Stimulated activated CD8-positive, alpha-beta memory T cell treated with anti-CD3 and anti-CD28 coated beads, Interleukin-7, amount 100 ng/mL, for 1 hour (primary cell): ENCODE measurements at regions not wholly inside any gene's neighbourhood (a gene's known extent, or its start where the extent isn't known, plus 50 kb on each side); places are given as distances from the start of the nearest gene placed in this dataset.

ENCODE experiments used
- DNase-seq, 2 donors: peaks; one replicate each; pipeline ENCODE4 v3.0.0-alpha.2; 2020; ENCODE audit warnings: low read depth in 2 of 2

DNA sequence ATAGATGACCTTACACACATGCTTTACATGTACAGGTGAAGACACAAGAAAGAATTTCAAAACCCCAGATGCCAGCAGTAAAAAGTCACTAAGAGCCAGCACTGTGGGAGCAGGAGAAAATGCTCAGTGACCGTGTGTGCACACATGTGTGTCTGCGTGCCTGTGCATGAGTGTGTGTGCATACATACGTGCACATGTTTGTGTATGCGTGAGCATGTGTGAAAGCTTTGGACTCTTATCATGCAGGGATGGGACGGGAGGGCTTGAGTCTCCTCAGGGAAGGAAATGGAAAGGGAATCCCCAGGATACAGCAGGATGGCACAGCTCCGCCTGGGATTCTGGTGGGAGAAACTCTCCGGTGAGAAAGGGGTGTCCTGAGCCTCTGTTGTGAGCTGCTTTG lies 121.5 kb upstream of the B3GAT1 start:
- DNase-seq = no peak

DNA sequence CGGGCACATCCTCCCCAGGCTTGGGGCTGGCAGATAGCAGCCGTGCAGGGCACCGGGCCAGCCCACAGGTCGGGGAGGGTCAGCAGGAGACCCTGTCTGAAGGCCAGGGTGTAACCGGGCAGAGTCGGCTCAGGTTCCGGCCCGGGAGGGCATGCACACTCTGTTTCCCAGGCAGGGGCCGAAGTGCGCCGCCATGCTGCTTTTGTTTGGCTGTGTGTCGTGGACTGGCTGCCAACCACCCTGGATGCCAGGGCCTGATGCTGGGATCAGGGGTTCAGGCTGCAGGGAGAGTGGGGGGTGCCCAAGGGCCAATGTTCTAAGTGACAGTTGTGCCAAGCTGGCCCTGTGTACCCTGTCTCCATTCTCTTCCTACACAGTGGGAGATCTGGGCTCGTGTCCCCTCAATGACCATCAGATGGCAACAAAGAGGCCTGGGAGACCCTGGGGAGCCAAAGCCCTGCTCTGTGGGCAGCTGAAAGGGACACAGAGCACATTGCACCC lies 120.9 kb upstream of the B3GAT1 start:
- no peak for DNase-seq

DNA sequence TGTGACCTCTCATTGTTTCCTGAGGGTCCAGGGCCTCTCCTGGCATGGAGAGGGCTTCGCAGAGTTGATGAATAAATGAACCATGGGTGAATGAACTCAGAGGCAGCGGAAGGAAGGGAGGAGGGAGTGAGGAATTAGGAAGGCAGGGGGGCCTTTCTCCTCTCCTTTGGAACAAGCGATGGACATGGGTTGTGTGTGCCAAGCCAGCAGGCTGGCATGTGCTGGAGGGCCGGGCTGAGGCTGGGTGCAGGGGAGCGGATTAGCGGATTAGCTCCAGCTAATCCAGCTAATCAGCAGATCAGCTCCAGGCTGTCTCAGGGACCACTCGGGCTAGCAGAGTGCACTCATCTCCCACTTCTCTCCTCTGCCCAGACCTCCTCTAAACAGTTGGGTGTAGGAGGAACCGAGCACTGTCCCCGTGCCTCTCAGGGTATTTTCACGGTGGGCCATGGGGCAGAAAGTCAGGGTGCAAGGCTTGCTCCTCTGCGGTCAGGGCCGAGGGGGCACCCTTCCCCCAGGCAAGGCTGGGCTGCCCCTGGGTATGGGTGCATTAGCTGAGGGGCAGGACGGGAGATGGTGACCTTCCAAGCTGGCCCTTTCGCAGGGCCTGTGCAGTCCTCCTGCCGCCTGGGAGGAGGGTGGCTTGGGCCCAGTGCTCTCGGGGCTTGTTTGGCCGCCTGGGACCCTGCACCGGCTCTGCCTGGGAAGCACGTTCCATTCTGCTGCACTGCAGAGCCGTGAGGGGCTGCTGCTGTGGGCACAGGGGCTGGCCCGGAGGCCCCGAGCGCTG lies 120.3 kb upstream of the B3GAT1 start:
- DNase-seq = no peak

DNA sequence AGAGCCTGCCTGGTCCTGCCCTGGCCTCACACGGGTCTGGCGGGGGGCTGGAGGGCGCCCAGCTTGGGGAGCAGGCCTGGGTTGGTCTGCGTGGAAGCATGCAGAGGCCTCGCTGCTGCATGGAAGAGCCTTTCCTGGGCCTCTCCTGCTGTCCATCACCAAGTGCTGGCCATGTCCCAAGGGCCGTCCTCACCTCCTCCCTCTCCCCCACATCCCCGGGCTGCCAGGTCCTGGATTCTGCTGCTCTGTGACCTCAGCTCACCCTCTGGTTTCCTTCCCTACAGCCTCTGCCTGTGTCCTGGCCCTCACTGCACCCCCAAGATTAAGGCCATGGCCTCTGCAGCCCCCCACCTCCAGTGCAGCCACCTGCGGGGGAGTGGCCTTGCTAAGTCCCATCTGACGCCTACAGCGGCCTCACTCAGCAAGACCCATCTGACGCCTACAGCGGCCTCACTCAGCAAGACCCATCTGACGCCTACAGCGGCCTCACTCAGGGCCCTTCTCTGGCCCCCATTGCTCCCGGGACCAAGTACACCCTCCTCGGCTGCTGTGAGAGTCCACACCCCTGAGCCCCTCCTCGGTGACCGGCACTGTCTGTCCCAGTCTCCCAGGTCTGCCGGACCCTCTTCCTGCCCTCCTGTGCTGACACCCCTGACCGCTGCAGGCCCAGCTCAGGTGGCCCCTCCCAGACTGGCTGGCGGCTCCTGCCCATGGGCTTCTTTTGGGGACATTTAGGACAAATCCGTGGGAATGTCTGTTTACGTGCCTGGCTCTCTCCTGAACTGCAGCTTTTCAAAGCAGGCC lies 119.5 kb upstream of the B3GAT1 start:
- no peak for DNase-seq

DNA sequence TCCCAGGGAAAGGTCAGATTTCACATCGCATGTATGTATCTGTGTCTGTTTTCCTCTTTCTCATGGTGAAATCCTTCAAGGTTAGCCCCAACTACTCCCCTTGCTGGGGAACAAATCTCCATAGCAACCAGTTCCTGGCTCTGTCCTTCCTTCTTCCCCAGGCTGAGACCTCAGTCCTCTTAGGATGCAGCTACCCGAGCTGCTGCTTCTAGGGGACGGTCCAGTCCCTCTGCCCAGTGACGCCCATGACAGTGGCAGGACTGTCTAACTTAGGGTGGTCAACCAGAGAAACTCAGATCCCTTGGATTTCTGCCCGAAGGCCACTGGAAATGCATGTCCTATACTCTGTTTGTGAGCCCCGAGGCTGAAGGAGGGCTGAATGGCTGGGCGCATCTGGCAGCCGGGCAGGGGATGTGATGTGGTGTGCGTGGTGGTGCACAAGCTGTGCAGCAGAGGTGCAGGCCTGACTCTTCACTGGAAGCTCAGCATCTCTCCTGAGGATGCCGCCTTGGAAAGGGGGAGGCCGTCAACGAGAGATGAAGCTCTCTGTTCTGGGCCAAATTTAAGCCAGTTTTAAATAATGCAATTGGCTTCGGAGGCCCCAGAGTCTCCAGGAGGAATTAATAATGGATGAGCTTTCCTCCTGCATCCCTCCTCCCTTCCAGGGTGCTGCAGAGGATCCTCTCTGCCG lies 118.7 kb upstream of the B3GAT1 start:
- no peak for DNase-seq

DNA sequence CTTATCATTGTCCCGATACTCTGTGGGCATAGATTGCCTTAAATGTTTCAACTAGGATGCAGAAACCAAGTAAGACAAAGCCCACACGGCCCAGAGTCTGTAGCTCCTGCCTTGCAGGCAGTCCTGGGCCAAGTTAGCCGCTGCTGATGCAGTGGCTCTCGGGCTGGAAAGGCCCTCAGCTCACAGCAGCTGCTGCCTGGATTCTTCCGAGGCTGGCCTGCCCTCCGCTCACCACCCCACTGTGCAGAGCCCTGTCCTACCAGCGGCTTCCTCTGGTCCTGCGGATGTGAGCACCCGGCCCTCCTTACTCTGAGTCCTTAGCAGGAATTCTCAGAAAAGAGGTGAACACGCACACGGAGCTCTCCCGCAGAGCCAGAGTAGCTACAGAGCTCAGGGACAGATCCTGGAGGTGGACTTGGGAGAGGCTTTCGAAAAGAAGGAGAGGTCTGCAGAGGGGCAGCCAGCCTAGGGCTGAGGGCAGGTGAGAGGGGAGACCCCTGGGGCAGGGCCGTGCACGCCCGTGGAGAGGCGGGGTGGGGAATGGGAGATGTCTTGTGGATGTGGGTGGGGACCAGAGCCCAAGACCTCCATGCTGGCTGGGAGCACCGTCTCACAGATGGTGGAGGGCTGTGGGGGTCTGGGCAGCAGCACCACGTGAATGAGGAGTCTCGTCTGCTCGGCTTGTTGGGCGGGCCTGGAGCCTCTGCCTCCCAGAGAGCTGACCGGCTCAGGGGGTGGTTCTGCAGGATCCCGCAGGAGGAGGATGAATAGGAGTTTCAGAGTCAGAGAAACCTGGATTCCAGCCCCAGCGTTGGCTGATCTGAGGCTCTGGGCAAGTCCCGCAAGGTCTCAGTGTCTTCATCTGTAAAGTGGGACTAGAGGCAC lies 117.4 kb upstream of the B3GAT1 start:
- no peak for DNase-seq

DNA sequence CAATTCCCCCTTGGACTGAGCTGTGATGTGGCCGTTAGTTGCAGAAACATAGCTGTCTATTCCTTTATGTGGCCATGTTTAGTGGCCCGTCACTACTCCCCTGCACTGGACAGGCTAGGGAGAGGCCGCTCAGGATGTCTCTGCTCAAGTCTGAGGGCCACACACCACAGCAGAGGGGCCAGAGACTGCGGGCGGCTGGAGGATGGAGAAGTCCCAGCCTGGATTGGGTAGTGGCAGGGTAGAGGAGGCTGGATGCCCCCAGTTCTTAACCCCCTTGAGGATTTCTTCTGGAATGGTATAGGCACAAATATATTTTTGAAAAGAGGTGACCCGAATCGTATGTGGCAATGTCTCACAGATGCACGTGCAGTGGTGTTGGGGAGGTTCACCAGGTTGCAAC lies 116.4 kb upstream of the B3GAT1 start:
- DNase-seq = no peak

DNA sequence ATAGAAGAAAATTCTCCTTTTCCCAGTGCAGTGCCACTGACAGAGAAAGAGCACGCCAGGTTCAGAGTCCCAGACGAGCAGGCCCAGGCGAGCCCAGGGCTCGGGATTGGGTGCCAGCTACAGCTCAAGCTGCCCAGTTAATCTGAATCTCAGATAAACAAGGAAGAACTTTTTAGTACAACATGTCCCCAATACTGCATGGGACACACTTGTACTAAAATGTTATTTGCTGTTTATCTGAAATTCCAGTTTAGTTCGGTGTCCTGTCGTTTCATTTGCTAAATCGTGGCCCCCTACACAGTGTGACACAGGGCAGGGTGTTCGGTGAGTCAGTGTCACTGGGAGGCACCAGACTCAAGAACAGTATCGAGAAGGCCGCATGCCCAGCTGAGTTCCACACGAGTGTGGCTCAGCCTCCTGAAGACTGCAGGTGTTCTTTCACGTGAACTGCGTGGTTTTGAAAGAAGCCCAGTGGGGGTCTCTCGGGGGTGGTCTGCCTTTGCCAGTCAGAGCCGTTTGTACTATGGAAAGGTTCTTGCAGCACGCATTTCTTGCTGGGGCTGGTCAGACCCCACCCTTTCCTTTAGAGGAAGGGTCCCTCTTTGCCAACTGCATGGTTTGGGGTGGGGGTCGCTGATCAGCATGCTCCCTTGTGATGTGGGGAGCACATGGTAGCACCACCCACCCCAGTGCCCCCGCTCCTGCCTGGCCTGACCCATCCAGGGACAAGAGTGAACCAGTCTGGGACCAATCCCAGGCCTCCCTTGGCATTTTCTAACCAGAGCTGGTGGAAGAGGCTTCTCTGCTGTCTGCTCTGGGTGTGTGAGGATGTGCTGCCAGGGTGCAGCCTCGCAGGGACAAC lies 115.6 kb upstream of the B3GAT1 start:
- no peak for DNase-seq

DNA sequence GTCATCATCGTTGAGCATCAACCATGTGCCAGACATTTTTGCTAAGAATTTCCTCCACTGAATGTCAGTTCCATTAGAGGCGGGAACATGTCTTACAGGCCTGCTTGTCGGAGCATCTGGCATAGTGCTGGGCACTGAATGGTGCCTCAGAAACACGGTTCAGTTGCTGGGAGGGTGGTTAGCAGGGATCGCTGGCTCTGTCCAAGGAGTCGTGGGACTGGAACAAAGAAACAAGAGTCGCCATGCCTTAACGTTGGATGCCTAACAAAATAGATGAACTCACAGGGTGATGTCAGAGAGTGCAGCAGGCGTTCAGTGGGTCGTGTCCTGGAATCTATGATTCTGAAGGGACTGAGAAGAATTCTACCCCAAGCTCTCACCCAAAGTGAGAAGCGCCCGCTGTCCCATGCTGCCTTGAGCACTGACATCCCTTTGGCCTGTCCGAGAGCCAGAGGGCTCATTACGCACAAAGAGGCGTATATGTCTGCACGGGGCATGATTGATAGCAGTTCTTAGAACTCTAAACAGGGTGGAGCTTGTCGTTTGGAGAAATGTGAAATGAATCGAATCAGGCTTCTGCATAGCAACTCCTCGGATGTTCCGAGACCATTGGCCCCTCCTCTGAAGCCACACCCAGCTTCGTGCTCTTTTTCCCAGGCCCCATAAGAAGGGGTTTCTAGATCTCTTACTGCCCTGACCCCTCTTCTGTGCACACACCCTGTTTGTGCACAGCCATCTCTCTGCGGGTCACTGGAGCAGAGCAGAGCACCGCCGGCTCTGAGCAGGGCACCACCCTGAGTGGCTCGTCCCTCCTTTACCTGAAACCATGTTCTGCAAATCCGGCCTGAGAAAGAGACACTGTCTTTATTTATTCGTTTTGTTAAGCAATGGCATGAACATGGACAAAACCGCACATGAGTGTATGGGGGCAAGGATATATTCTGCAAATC lies 113.1 kb upstream of the B3GAT1 start:
- no peak for DNase-seq

DNA sequence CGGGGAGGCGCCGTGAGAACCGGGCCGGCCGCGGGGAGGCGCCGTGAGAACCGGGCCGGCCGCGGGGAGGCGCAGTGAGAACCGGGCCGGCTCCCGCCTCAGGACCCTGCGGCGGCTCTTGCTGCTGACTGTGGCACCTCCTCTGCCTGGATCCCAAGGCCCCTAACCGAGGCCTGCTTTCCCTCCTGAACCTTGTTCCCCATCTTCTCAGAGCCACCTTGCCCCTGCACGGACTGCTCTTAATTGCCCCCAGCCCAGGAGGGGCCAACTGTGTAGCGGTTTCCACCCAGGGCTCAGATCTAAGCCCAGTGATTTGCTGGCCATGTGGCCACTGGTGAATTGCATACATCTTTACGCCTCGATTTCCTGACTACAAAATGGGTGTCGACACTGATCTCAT lies 112.2 kb upstream of the B3GAT1 start:
- no peak for DNase-seq

DNA sequence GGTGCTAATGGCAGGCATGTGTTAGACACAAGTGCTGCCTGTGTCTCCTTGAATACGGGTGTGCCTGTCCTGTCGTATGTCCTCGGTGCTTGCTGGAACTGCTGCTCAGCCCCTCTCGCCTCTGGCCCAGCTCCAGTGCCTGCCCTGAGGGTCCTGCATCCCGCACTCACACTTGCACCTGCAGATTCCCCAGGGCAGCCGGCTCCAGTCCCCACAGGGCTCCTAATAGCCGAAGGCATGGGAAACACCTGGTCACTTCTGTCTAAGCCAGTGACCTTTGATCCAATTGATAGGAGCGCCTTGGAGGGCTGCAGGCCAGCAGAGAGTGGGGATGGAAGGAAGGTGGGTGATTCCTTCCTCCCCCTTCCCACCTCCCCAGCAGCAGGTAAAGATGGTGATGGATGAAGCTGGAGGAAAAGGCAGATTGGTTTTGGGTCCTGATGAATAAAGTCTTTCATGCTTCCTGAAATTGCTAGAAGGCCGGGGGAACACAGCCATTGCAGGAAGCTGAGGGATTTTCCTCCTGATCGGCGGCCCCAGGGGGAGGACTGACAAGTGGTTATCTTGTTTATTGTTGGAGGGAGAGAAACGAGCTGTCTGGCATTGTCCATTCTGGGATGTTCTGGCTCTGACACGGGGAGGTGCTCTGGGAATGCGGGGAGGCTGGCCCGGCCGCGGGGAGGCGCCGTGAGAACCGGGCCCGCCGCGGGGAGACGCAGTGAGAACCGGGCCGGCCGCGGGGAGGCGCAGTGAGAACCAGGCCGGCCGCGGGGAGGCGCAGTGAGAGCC lies 110.9 kb upstream of the B3GAT1 start:
- DNase-seq = no peak

DNA sequence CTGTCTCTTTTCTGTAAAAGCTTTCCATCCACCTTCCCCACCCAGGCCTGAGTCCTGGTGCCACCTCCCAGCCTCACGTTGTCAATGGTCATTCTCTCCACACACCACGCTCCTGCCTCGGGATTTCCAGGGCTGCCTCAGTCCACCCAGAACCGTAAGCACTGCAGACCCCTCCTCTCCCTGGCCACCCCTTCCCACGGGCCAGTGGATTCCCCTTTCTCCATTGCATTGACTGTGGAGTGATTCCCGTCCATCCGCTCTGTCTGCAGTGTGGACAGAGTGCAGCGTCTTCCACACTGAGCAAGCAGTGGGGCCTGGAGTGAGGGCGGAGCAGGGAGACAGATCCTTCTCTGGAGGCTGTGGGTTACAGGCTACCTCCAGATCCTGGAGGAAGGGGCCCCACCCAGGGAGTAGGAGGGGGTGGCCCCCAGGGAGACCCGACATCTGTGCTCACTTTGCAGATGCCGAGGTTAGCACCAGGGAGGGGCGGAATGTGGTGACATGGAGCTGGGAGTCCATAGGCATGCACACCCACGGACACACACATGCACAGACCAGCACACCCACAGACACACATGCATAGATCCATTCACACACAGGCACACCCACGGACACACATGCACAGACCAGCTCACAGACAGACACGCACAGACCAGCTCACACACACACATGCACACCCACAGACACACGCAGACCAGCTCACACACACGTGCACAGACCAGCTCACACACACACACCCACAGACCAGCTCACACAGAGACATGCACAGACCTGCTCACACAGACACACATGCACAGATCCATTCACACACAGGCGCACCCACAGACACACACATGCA lies 109.6 kb upstream of the B3GAT1 start:
- DNase-seq = no peak

DNA sequence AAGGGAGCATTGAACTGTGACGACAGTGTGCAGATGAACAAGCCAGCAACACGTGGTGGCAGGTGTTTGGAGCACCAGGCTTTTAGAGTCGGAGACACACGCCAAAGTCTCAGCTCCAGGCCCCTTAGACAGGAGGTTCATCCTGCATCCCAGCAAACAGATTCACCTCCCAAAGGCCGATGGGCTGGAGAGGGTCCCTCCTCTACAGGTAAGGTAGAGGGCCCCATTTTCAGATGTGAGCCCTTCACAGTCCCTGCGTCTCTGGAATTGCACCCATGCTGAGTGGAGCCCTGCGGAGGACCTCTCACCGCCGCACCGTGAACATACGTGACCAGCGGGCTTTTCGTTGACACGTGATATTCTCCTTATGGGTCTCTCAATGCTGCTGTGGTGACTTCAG lies 109.0 kb upstream of the B3GAT1 start:
- no peak for DNase-seq

DNA sequence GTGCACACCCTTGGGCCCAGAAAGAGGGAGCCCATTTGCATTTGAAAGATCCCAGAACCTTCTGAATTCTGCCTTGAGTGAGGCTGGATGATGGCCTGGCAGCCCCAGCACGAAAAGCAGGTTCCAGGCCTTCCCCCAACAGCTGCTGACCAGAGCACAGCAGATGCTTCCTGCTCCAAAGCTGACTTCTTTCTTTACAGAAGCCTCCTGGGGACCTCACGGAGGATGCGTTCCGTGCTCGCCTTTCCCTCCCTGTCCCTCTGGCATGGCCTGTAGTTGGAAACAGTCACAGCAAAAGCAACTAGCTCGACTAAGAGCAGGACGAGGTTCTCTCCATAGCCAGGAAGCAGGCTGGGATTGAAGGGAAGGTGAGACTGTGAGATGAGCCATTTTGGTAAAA lies 107.7 kb upstream of the B3GAT1 start:
- DNase-seq = no peak

DNA sequence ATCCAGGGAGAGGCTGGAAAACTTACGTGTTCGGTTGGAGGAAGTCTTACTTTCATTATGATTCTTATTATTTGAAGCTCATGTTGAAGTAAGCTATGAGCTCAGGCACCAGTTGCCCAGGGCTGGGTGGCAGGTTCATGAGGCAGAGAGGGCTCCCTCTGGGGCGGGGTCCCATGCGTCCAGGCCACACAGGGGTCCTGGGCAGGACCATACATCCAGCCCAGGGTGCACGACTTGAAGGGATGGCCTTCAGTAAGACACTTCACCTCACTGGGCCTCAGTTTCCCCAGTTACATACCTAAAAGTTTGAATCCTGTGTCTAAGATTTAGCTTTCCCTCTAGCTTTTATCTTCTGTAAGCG lies 107.3 kb upstream of the B3GAT1 start:
- no peak for DNase-seq

DNA sequence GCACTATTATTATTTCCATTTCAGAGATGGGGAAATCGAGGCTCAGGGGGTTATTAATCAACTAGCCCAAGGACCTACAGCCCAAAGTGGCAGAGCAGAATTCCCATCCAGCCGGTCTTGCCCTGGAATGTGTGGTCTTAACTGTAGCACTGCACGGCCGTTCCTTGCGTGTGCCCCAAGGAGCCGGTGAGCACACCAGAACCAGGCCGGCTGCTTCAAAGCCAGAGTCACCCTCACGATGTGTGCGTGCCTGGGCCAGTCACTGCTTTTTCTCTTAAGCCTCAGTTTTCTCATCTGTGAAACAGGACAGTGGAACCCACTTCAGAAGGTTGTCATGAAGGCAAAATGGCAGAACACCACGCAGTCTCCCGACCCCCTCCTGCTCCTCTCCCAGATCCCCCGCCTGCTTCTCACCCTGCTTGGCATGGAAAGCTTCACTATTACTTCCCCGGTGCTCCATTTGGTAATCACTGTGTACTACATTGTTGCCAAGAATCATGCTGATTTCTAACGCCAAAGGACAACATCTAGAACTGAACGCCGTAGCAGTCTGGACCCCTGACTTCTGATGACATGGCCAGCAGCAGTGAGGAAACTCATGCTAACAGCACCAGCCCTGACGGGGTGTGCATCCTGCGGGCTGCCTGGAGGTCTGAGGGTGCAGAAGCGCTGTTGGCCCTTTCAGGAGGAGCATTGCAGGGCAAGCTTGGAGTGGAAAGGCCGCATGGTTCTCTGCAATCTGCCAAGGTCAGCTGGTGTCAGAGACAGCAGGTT lies 106.8 kb upstream of the B3GAT1 start:
- DNase-seq = no peak
